ENCODE measurements at regions not wholly inside any gene's neighbourhood (a gene's known extent, or its start where the extent isn't known, plus 50 kb on each side); places are given as distances from the start of the nearest gene placed in this dataset.
A peak's percentile ranks its signal among the peaks of the same experiment; 100 is the strongest.
"Not testable (repeated sequence)": the region's sequence is repeated elsewhere in the genome, so short reads cannot be mapped to it uniquely, and the experiment has no call there.

DNA sequence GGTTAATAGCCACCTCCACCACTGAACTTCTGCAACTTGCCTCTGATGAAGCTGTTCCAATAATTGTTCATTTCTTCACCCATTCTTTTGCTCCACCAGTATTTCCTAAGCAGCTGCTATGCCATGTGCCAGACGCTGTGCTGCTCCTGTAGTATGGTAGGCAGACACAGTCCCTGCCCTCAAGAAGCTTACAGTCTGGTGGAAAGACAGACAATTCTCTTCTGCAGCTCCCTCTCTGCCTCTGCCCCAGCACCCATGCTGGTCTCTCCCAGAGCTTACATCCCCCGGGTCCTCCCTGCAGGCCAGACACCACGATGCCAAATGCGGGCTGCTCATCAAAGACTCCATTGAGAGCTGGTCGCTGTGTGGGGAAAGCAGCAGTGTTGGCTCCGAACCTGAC lies 111.6 kb upstream of the ESRRB start:
- DNase-seq (ENCODE audit: low spot score) (no peak), ATAC-seq (no peak)

GRCh38 chr14:76267322-76268046 lies 108.5 kb upstream of the ESRRB start:
- peak; percentile 97 for ATAC-seq

GRCh38 chr14:76268047-76268431 lies 107.9 kb upstream of the ESRRB start:
- no peak for DNase-seq (ENCODE audit: low spot score)
- peak; percentile 70 for ATAC-seq

More at GRCh38 chr14:76267322-76268046, 108.5 kb upstream of the ESRRB start:
- DNase-seq (ENCODE audit: low spot score), result peak; percentile 82

DNA sequence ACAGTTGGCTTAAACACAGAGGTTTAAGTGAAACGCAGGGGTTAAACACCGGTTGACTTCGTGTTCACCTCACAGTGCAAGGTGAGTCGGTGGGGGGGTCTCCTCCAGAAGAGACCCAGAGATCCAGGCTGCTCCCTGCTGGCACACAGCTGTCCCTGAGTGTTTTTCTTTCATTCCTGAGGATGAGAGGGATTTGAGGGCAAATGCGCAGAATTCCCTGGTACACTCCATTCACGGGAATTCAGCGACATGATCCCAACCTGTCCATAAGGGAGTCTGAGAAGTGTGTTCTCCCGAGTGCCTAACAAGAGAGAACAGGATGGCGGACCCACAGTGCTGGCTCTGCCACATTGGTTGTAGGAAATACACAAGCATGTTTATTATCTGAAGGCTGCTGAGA lies 107.2 kb upstream of the ESRRB start:
- no peak for ATAC-seq
- no peak for DNase-seq (ENCODE audit: low spot score)

- ATAC-seq, result no peak
- no peak for DNase-seq (ENCODE audit: low spot score)
Measured at GRCh38 chr14:76271041-76271755, 104.7 kb upstream of the ESRRB start.

DNA sequence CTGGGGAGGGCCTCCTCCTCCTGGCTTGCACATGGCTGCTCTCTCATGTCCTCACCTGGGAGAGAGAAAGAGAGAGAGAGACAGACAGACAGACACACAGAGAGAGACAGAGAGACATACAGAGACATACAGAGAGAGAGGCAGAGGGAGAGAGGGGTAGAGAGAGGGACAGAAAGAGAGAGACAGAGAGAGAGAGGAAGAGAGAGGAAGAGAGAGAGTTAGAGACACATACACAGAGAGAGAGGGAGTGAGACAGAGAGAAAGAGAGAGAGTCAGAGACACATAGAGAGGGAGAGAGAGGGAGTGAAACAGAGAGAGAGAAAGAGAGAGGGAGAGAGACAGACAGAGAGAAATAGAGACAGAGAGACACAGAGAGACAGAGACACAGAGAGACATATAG lies 103.6 kb upstream of the ESRRB start:
- DNase-seq (ENCODE audit: low spot score) (no peak), ATAC-seq (no peak)

GRCh38 chr14:76272774-76273173 lies 103.2 kb upstream of the ESRRB start:
- no peak for ATAC-seq
- DNase-seq (ENCODE audit: low spot score), result no peak

DNA sequence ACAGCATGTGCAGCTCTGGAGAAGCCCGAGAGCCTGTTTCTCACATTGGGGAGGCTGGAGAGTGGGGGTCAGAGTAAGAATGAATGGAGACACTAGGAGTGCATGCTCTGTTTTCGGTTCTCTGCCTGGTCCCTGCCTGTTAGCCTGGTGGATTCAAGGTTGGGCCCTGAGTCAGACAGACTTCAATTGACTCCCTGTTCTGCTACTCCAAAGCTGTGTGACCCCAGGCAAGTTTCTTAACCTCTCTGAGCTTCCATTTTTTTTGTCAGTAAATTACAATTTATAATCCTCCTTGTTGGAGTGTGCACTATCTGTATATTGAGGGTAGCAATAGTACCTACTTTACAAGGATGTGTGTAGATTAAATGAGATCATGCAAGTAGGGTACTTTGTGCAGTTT lies 102.6 kb upstream of the ESRRB start:
- no peak for DNase-seq (ENCODE audit: low spot score)
- no peak for ATAC-seq

DNA sequence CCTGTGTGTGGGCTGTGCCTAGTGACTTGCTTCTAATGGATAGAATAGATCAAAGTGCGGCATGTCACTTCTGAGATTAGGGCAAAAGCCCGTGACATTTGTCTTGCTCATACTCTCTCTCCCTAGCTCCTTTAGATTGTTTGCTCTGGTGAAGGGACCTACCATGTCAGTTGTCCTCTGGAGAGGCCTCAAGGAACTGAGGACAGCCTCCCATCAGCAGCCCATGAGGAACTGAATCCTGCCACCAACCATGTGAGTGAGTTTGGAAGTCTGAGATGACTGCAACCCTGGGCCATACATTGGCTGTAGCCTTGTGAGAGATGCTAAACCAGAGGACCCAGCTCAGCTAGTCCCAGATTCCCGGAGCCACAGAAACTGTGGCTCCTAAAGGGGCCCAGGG lies 101.6 kb upstream of the ESRRB start:
- ATAC-seq, result no peak
- no peak for DNase-seq (ENCODE audit: low spot score)

GRCh38 chr14:76277586-76278130 lies 98.3 kb upstream of the ESRRB start:
- ATAC-seq (no peak), DNase-seq (ENCODE audit: low spot score) (no peak)

DNA sequence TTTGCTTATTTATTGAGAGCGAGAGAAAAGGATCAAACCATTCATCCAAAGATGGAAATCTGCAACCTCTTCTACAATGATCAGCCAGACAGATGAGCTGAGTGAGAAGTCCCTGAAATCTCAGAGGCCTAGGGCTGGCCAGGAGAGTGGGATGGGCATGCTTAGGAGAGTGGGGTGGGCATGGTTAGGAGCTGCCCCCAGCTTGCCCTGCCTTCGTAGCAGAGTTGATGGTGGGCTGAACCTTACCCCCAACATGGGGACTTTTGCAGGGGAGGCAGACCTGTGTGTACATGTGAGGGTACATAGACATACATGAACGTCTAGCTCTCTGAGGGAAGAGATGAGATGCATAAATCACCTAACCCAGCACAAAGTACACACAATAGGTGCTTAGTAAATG lies 95.7 kb upstream of the ESRRB start:
- DNase-seq (ENCODE audit: low spot score), result no peak
- no peak for ATAC-seq

DNA sequence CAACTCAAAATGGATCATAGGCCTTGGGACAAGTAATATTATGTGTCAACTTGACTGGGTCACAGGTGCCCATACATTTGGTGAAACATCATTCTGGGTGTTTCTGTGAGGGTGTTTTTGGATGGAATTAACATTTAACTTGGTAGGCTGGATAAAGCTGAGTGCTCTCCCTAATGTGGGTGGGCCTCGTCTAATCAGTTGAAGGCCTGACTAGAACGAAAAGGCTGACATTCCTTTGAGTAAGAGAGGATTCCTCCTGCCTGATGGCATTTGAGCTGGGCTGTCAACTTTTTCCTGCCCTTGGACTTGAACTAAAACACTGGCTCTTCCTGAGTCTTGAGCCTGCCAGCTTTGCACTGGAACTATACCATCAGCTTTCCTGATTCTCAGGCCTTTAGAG lies 93.4 kb upstream of the ESRRB start:
- DNase-seq (ENCODE audit: low spot score) (no peak), ATAC-seq (no peak)

DNA sequence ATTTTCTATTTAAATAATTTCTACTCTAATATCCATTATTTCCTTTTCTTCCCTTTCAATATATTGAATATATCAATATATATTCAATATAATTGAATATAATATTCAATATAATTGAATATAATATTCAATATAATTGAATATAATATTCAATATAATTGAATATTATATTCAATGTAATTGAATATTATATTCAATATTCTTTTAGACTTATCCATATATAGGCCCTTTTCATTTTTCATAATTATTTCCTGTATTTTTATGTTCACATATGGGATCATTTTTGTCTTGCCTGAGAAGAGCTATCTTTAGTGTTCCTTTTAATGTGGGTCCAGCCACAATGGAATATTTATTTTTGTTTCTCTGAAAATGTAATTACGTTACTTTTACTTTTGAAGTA lies 88.9 kb upstream of the ESRRB start:
- no peak for DNase-seq (ENCODE audit: low spot score)
- no peak for ATAC-seq

DNA sequence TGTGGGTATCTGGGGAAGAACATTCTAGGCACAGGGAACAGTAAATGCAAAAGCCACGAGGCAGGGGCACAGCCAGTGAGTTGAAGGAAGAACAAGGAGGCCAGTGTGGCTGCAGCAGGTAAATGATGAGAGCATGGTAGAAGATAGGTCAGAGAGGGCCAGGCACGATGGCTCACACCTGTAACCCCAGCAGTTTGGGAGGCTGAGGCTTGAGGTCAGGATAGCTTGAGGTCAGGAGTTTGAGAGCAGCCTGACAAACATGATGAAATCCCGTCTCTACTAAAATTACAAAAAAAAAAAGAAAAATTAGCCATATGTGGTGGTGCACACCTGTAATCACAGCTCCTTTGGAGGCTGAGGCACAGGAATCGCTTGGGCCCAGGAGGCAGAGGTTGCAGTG lies 86.7 kb upstream of the ESRRB start:
- ATAC-seq (no peak), DNase-seq (ENCODE audit: low spot score) (no peak)

DNA sequence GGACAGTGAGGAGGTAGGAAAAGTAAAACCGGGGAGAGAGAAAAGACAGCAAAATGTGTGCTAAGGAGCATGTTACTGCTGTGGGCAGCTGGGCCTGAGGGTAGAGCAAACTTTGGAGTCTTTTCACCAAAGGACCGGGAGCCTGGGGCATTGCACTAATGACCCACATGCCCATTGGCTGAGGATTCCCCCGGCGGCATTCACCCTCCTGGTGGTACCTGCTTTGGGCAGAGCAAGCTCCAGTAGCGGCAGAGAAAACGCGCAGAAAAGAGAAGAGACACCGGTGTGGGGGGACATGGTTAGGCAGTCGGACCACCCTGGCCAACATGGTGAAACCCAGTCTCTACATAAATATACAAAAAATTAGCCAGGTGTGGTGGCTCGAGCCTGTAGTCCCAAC lies 83.4 kb upstream of the ESRRB start:
- DNase-seq (ENCODE audit: low spot score), result no peak
- no peak for ATAC-seq

DNA sequence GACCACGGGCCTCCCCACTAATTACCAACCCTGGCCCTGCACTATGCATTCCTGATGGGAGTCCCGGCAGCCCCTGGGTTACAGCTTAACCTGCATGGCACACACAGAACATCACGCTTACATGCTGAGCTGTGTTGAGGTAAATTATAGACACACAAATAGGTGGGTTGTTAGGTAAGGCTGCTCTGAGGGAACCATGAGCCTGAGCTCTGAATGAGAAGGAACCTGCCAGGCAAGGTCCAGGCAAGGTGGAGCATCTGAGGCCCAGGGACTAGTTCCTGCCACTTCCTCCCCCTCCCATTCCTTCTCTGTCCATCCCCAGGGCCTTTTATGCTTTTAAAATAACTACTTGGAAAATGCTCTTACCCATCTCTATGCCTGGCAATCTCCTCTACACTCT lies 82.7 kb upstream of the ESRRB start:
- ATAC-seq (no peak), DNase-seq (ENCODE audit: low spot score) (no peak)

DNA sequence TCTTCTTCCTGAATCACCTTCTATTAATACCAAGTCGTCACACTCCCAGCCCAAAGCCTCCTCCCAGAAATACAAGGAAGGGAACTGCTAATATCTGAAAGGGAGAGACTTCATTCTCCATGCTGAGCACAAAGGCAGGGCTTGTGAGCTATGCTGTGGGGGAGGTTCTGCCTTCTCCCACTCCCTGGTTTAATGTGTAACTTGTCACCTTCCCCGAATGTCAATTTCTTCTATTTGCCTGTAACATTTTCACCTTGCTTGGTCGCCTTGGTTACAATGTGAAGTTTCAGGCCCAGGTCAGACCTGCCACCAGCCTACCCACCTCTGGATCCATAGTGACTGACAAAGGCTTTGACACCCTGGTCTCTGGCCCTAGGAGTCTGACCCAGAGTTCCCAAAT lies 82.0 kb upstream of the ESRRB start:
- ATAC-seq, result peak; percentile 91
- no peak for DNase-seq (ENCODE audit: low spot score)

GRCh38 chr14:76294876-76295275 lies 81.1 kb upstream of the ESRRB start:
- DNase-seq (ENCODE audit: low spot score), result no peak
- ATAC-seq, result no peak

DNA sequence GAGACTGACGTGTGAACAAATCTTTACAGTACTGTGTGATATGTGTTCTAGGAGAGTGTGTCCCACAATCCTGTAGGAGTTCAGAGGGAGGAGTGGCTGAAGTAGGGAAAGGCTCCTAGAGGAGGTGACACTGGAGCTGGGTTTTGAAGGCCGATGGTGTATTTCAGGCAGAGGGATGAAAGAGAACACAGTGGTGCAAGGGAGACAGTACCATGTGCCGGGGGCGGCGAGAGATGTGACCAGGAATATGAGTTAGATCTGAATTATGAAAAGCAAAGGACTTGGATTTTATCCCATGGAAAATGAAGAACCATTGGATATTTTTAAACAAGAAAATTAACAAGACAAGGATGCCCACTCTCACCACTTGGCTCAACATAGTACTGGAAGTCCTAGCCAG lies 77.0 kb upstream of the ESRRB start:
- no peak for DNase-seq (ENCODE audit: low spot score)
- ATAC-seq, result no peak

DNA sequence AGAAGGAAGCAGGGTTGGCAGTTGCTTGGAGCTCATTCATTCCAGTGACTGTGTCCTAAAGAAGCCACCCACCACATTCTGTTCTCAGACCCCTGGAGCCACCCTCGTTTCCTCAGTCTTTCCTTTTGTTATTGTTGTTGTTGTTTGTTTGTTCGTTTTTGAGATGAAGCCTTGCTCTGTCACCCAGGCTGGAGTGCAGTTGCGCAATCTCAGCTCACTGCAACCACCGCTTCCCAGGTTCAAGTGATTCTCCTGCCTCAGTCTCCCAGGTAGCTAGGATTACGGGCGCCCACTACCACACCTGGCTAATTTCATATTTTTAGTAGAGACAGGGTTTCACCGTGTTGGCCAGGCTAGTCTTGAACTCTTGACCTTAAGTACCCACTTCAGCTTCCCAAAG lies 72.7 kb upstream of the ESRRB start:
- not testable (repeated sequence) for DNase-seq (ENCODE audit: low spot score); ATAC-seq

DNA sequence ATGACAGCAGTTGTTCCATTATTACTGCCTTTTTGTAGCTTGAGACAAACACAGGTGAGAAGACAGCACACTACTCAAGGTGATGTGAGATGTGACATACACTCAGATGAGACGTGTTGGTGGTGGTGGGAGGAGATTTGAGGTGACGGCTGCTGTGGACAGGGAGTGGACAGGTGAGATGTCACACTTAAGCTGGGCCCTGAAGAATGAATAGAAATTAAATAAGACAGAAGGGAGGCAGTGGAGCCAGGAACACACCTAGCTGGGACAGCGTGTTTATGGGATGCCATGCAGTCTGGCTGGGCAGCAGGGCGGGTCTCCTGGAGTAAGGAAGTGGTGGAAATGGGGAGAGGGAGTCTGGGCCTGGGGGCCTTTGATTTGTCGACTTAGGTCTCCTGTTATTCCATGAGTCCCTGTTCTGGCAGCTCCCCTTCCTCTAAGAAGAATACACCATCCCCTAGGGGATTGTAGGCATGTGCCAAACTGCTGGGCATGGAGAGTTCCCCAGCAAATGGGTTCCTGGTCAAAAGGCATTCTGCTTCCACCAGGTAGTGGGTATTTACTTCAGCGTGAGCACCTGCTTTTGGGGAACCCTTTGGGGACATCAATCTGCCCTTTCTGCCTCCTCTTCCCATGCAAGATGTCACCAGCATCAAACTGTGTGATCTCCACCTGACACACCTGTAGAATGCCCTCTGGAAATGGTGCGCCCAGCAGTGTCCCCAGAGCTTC lies 71.2 kb upstream of the ESRRB start:
- no peak for DNase-seq (ENCODE audit: low spot score)
- ATAC-seq, result no peak

Measured in left lobe of liver (tissue), 2 donors.